ENCODE measurements at regions not wholly inside any gene's neighbourhood (a gene's known extent, or its start where the extent isn't known, plus 50 kb on each side); places are given as distances from the start of the nearest gene placed in this dataset.

GRCh38 chr4:184275766-184276165 lies 58.1 kb upstream of the ENPP6 start:
- Histone ChIP-seq H3K4me3 (no peak overlapping the region), H3K4me2 (no peak overlapping the region), H3K9me3 (0 out of 3 replicates have a peak, but pooled peaks cover 5% of the 10 kb centered on the region), H3K27ac (no peak overlapping the region), H3K4me1 (no peaks in the 10 kb centered on the region)
- POLR2A ChIA-PET: interaction anchor here (1.5 kb wide), 1 partner anchor 199 kb away, joined by 3 read pairs; the partner anchor contains the start of gene IRF2
- DNase-seq (ENCODE audit: low read depth in 1 of 2, low spot score in 1 of 2): no peak
- FAIRE-seq: no peak
- WGBS (ENCODE audit: missing lambda C conversion rate): 75% methylated on average over 2 of the region's 2 CpGs
- CTCF ChIA-PET: interaction anchor here (1.2 kb wide), 1 partner anchor 11 kb away, joined by 3 read pairs; no protein-coding TSS in a partner anchor
- ATAC-seq: no peak
- no peak for TF ChIP-seq TFCP2L1 (CRISPR knock-in tag; IDR thresholded peaks at IDR 0.05)
- no peak for TF ChIP-seq HES2 (IDR thresholded peaks at IDR 0.05)
- no peak for TF ChIP-seq HOXB5 (CRISPR knock-in tag; IDR thresholded peaks at IDR 0.05)
- TF ChIP-seq ZFP36 (IDR thresholded peaks at IDR 0.05; ENCODE audit: borderline replicate concordance, partially characterized antibody): no peak
- no peak for TF ChIP-seq CEBPB (IDR thresholded peaks at IDR 0.05)
- no peak for TF ChIP-seq ZNF302 (CRISPR knock-in tag; IDR thresholded peaks at IDR 0.05)
- no peak for TF ChIP-seq CBX2 (IDR thresholded peaks at IDR 0.05; ENCODE audit: borderline replicate concordance, low read depth)
- no peak for TF ChIP-seq ELK1 (IDR thresholded peaks at IDR 0.05; ENCODE audit: low read depth, low read length)
- no peak for TF ChIP-seq CHD4 (IDR thresholded peaks at IDR 0.05; ENCODE audit: borderline replicate concordance)
- no peak for TF ChIP-seq MYC (IDR thresholded peaks at IDR 0.05; ENCODE audit: borderline replicate concordance, low read length)
- no peak for TF ChIP-seq PHF8 (IDR thresholded peaks at IDR 0.05; ENCODE audit: borderline replicate concordance, low read depth)
- no peak for TF ChIP-seq NPAS2 (CRISPR knock-in tag; IDR thresholded peaks at IDR 0.05; ENCODE audit: borderline replicate concordance)
- TF ChIP-seq CBX8 (IDR thresholded peaks at IDR 0.05): no peak
- no peak for TF ChIP-seq GATA3 (IDR thresholded peaks at IDR 0.05; ENCODE audit: borderline replicate concordance)
- TF ChIP-seq CHD2 (IDR thresholded peaks at IDR 0.05; ENCODE audit: low read length, partially characterized antibody): no peak
- no peak for TF ChIP-seq FOSB (CRISPR knock-in tag; IDR thresholded peaks at IDR 0.05)
- TF ChIP-seq ESRRA (IDR thresholded peaks at IDR 0.05; ENCODE audit: borderline replicate concordance, low read length): no peak
- no peak for TF ChIP-seq BHLHE40 (IDR thresholded peaks at IDR 0.05; ENCODE audit: low read depth, low read length)
- TF ChIP-seq E2F6 (IDR thresholded peaks at IDR 0.05; ENCODE audit: borderline replicate concordance, low read depth): no peak

- no peak for FAIRE-seq
Observed at GRCh38 chr4:184274286-184274951, 56.7 kb upstream of the ENPP6 start.

More at GRCh38 chr4:184274286-184274951, 56.7 kb upstream of the ENPP6 start:
- Histone ChIP-seq H3K4me1 (no peaks in the 10 kb centered on the region), H3K4me2 (no peak overlapping the region), H3K27ac (no peak overlapping the region), H3K4me3 (no peak overlapping the region), H3K9me3 (0 out of 3 replicates have a peak, but pooled peaks cover 5% of the 10 kb centered on the region)
- DNase-seq (ENCODE audit: low read depth in 1 of 2, low spot score in 1 of 2) (no peak), ATAC-seq (no peak)
- 83% methylated on average over 4 of the region's 6 CpGs for WGBS (ENCODE audit: missing lambda C conversion rate)
- POLR2A ChIA-PET: interaction anchor here (1.5 kb wide), 1 partner anchor 200 kb away, joined by 3 read pairs; the partner anchor contains the start of gene IRF2
- CTCF ChIA-PET: interaction anchor here (1.2 to 1.8 kb wide), 2 partner anchors 10 kb away, joined by 3 to 13 read pairs; no protein-coding TSS in a partner anchor
- TF ChIP-seq RNF2 (IDR thresholded peaks at IDR 0.05; ENCODE audit: borderline replicate concordance, low read depth) (no peak), TFCP2L1 (CRISPR knock-in tag; IDR thresholded peaks at IDR 0.05) (no peak), FOXS1 (CRISPR knock-in tag; IDR thresholded peaks at IDR 0.05) (no peak), SREBF2 (IDR thresholded peaks at IDR 0.05) (no peak), ZSCAN20 (CRISPR knock-in tag; IDR thresholded peaks at IDR 0.05) (no peak)

Measured in A549 (cell line).